ENCODE measurements at regions not wholly inside any gene's neighbourhood (a gene's known extent, or its start where the extent isn't known, plus 50 kb on each side); places are given as distances from the start of the nearest gene placed in this dataset.

GRCh38 chr16:26688699-26689098 is 378.0 kb upstream of the C16orf82 start:
- H3K4me3 ChIP-seq (replicated peaks in 1 of 3; ENCODE audit: insufficient read depth in 1 of 3, low read depth in 2 of 3, low read length in 3 of 3): no peak overlapping the region
- no peaks in the 10 kb centered on the region for H3K4me1 ChIP-seq (ENCODE audit: insufficient read depth, low read length)
- no peak overlapping the region for H3K27ac ChIP-seq (ENCODE audit: extremely low read length, insufficient read depth, low read length)
- no TSS peak for BruUV-seq (replicated peaks)
- DNase-seq (ENCODE audit: low spot score) (no peak), ATAC-seq (no peak), FAIRE-seq (no peak)
- no peaks in the 10 kb centered on the region for H3K36me3 ChIP-seq (replicated peaks in 1 of 2; ENCODE audit: control insufficient read depth in 1 of 2, insufficient read depth in 2 of 2, low read length in 2 of 2)
- H2AFZ ChIP-seq (ENCODE audit: low read length): no peak overlapping the region
- CTCF ChIA-PET (ENCODE audit: low intra/inter-chr PET ratio, low total read pairs): no interaction called here
- H3K9me3 ChIP-seq (ENCODE audit: low read length): no peaks in the 10 kb centered on the region
- no peaks in the 10 kb centered on the region for H4K20me1 ChIP-seq (ENCODE audit: insufficient read depth, low read length)
- H3K4me2 ChIP-seq (ENCODE audit: low read depth, low read length): no peak overlapping the region
- POLR2A ChIA-PET: no interaction called here
- H3K79me2 ChIP-seq (ENCODE audit: insufficient read depth, low read length): no peaks in the 10 kb centered on the region
- WGBS (ENCODE audit: low lambda C conversion rate): 7% methylated on average over 7 of the region's 7 CpGs
- no peak overlapping the region for H3K9ac ChIP-seq (ENCODE audit: insufficient read depth, low read depth, low read length)
- 0 out of 5 replicates have a peak, but pooled peaks cover 0 to 7% of the 10 kb centered on the region in 2 experiments for H3K27me3 ChIP-seq (ENCODE audit: control insufficient read depth in 1 of 2, insufficient read depth in 2 of 2, low read length in 2 of 2)
- in situ Hi-C loops (cut with HindIII; ENCODE audit: extremely low pct_ligation_motif_present, low pct_unique_long_range_greater_than_20kb): no loop called here
- TF ChIP-seq MAFK (conservative IDR thresholded peaks at IDR 0.05 in 1 of 2, IDR thresholded peaks at IDR 0.05 in 1 of 2; ENCODE audit: low read length in 2 of 2) (peak; percentile 96 to 99), EZH2 (conservative IDR thresholded peaks at IDR 0.05; ENCODE audit: low read depth, low read length) (no peak), MAFF (IDR thresholded peaks at IDR 0.05; ENCODE audit: low read depth, low read length) (peak; percentile 97), ZNF619 (CRISPR knock-in tag; IDR thresholded peaks at IDR 0.05) (no peak), ZNF629 (CRISPR knock-in tag; conservative IDR thresholded peaks at IDR 0.05) (peak; percentile 49)
- intact Hi-C loops (cut with micrococcal nuclease; ENCODE audit: unreplicated experiment): no loop called here

DNA sequence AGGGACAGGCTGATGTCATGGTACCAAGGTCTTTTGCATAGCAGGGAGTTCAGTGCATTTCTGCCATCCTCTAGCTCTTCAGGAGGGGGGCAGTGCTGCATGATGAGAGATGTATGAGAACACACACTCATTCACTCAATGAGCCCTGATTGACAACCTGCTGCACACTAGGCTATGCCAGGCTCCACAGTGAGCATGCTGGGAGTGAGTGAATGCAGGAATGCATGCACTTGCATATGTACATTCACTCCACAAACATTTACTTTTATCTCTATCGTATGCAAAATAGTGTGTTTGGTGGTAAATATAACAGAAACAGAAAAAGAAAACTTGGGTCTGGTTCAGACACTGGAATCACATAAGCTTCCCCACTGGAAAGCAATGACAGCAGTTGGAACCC is 374.1 kb upstream of the C16orf82 start:
- ChIA-PET POLR2A (no interaction called here), CTCF (ENCODE audit: low intra/inter-chr PET ratio, low total read pairs) (no interaction called here)
- H3K9ac ChIP-seq (ENCODE audit: insufficient read depth, low read depth, low read length): no peak overlapping the region
- H3K4me1 ChIP-seq (ENCODE audit: insufficient read depth, low read length): no peaks in the 10 kb centered on the region
- no peak overlapping the region for H3K27ac ChIP-seq (ENCODE audit: extremely low read length, insufficient read depth, low read length)
- no peak overlapping the region for H2AFZ ChIP-seq (ENCODE audit: low read length)
- no peaks in the 10 kb centered on the region for H4K20me1 ChIP-seq (ENCODE audit: insufficient read depth, low read length)
- DNase-seq (ENCODE audit: low spot score): no peak
- H3K27me3 ChIP-seq (ENCODE audit: control insufficient read depth in 1 of 2, insufficient read depth in 2 of 2, low read length in 2 of 2): 0 out of 5 replicates have a peak, but pooled peaks cover 0 to 5% of the 10 kb centered on the region in 2 experiments
- H3K9me3 ChIP-seq (ENCODE audit: low read length): no peaks in the 10 kb centered on the region
- 0% methylated on average over 1 of the region's 1 CpG for WGBS (ENCODE audit: low lambda C conversion rate)
- H3K4me3 ChIP-seq (replicated peaks in 1 of 3; ENCODE audit: insufficient read depth in 1 of 3, low read depth in 2 of 3, low read length in 3 of 3): no peak overlapping the region
- no peak overlapping the region for H3K4me2 ChIP-seq (ENCODE audit: low read depth, low read length)
- FAIRE-seq: no peak
- no peaks in the 10 kb centered on the region for H3K79me2 ChIP-seq (ENCODE audit: insufficient read depth, low read length)
- TF ChIP-seq GLMP (CRISPR knock-in tag; IDR thresholded peaks at IDR 0.05; ENCODE audit: borderline replicate concordance) (no peak), ATF1 (CRISPR knock-in tag; IDR thresholded peaks at IDR 0.05) (no peak)
- in situ Hi-C loops (cut with HindIII; ENCODE audit: extremely low pct_ligation_motif_present, low pct_unique_long_range_greater_than_20kb): no loop called here
- ATAC-seq: no peak
- intact Hi-C loops (cut with micrococcal nuclease; ENCODE audit: unreplicated experiment): no loop called here
- no peaks in the 10 kb centered on the region for H3K36me3 ChIP-seq (replicated peaks in 1 of 2; ENCODE audit: control insufficient read depth in 1 of 2, insufficient read depth in 2 of 2, low read length in 2 of 2)
- BruUV-seq (replicated peaks): no TSS peak

All from HepG2 (cell line).